ENCODE measurements at regions not wholly inside any gene's neighbourhood (a gene's known extent, or its start where the extent isn't known, plus 50 kb on each side); places are given as distances from the start of the nearest gene placed in this dataset.

DNA sequence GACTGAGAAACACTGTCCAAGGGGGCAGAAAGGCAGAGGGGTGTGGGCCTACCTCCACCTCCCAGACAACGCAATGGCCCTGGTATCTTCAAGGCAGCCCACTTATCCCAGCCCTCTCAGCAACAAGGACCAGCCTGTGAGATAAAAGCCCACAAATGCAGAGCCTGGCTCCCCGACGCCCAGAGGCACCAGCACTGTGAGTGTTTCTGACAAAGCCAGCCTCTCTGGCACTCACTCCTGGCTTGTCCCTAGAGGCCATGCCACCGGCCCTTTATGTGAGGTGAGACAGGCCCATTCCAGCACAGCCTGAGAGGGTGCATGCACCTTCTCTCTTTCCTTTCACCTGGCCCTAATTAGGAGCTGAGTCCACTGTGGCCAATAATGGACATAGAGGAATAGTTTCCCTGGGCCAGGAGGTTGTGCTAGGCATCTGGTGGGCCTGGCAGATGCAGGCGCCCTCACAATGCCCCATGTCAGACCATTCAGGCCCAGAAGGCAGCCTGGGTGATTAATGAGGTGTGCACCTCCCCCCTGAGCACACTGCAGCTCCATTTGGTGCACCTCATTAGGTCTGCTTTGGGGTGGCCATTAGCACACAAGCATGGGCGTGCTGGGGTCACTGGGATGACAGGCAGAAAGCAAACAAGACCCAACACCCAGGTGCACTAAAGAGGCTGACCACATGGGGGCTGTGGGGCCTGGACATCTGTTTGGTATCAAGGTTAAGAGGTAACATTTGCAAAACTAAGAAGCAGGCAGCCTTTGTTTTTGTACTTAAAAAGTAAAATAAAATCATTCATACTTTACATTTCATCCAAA, 176.0 kb downstream of the MED10 start:
- peaks cover 7% of the 10 kb centered on the region for H3K36me3 Mint-ChIP-seq
- CTCF ChIA-PET = interaction anchor here (1.0 to 1.2 kb wide), 3 partner anchors 18 to 44 kb away, joined by 3 read pairs; no protein-coding TSS in a partner anchor
- no peak overlapping the region for H3K27ac Mint-ChIP-seq
- ATAC-seq = peak; percentile 92; the same call in 1 of the 2 replicates
- POLR2A ChIA-PET = interaction anchor here (1.0 kb wide), 1 partner anchor 23 kb away, joined by 3 read pairs; no protein-coding TSS in a partner anchor
- peaks cover 27% of the 10 kb centered on the region for H3K9me3 Mint-ChIP-seq
- TF ChIP-seq, protein P1, sequence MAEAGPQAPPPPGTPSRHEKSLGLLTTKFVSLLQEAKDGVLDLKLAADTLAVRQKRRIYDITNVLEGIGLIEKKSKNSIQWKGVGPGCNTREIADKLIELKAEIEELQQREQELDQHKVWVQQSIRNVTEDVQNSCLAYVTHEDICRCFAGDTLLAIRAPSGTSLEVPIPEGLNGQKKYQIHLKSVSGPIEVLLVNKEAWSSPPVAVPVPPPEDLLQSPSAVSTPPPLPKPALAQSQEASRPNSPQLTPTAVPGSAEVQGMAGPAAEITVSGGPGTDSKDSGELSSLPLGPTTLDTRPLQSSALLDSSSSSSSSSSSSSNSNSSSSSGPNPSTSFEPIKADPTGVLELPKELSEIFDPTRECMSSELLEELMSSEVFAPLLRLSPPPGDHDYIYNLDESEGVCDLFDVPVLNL (CRISPR knock-in tag; IDR thresholded peaks at IDR 0.05; ENCODE audit: borderline replicate concordance, low read depth) = no peak
- TF ChIP-seq SOX15 (CRISPR knock-in tag; IDR thresholded peaks at IDR 0.05) (no peak), JAZF1 (CRISPR knock-in tag; IDR thresholded peaks at IDR 0.05) (no peak), NR3C1 (CRISPR knock-in tag; conservative IDR thresholded peaks at IDR 0.05; ENCODE audit: low read depth) (no peak), NFE2L1 (CRISPR knock-in tag; IDR thresholded peaks at IDR 0.05) (no peak), SMAD4 (CRISPR knock-in tag; IDR thresholded peaks at IDR 0.05) (no peak), SMAD3 (CRISPR knock-in tag; IDR thresholded peaks at IDR 0.05; ENCODE audit: borderline replicate concordance) (no peak)
- TF ChIP-seq, protein P2, sequence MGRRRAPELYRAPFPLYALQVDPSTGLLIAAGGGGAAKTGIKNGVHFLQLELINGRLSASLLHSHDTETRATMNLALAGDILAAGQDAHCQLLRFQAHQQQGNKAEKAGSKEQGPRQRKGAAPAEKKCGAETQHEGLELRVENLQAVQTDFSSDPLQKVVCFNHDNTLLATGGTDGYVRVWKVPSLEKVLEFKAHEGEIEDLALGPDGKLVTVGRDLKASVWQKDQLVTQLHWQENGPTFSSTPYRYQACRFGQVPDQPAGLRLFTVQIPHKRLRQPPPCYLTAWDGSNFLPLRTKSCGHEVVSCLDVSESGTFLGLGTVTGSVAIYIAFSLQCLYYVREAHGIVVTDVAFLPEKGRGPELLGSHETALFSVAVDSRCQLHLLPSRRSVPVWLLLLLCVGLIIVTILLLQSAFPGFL (CRISPR knock-in tag; IDR thresholded peaks at IDR 0.05; ENCODE audit: borderline replicate concordance) = no peak
- TF ChIP-seq, protein P3, sequence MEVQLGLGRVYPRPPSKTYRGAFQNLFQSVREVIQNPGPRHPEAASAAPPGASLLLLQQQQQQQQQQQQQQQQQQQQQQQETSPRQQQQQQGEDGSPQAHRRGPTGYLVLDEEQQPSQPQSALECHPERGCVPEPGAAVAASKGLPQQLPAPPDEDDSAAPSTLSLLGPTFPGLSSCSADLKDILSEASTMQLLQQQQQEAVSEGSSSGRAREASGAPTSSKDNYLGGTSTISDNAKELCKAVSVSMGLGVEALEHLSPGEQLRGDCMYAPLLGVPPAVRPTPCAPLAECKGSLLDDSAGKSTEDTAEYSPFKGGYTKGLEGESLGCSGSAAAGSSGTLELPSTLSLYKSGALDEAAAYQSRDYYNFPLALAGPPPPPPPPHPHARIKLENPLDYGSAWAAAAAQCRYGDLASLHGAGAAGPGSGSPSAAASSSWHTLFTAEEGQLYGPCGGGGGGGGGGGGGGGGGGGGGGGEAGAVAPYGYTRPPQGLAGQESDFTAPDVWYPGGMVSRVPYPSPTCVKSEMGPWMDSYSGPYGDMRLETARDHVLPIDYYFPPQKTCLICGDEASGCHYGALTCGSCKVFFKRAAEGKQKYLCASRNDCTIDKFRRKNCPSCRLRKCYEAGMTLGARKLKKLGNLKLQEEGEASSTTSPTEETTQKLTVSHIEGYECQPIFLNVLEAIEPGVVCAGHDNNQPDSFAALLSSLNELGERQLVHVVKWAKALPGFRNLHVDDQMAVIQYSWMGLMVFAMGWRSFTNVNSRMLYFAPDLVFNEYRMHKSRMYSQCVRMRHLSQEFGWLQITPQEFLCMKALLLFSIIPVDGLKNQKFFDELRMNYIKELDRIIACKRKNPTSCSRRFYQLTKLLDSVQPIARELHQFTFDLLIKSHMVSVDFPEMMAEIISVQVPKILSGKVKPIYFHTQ (CRISPR knock-in tag; IDR thresholded peaks at IDR 0.05) = no peak
- TF ChIP-seq, protein P4, sequence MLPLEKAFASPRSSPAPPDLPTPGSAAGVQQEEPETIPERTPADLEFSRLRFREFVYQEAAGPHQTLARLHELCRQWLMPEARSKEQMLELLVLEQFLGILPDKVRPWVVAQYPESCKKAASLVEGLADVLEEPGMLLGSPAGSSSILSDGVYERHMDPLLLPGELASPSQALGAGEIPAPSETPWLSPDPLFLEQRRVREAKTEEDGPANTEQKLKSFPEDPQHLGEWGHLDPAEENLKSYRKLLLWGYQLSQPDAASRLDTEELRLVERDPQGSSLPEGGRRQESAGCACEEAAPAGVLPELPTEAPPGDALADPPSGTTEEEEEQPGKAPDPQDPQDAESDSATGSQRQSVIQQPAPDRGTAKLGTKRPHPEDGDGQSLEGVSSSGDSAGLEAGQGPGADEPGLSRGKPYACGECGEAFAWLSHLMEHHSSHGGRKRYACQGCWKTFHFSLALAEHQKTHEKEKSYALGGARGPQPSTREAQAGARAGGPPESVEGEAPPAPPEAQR (CRISPR knock-in tag; IDR thresholded peaks at IDR 0.05) = no peak
- H3K4me3 Mint-ChIP-seq = no peak overlapping the region
- peaks cover 4% of the 10 kb centered on the region for H3K27me3 Mint-ChIP-seq (ENCODE audit: low read depth)
- DNase-seq (ENCODE audit: low spot score) = peak; percentile 66
- H3K4me1 Mint-ChIP-seq = peaks cover 18% of the 10 kb centered on the region

DNA sequence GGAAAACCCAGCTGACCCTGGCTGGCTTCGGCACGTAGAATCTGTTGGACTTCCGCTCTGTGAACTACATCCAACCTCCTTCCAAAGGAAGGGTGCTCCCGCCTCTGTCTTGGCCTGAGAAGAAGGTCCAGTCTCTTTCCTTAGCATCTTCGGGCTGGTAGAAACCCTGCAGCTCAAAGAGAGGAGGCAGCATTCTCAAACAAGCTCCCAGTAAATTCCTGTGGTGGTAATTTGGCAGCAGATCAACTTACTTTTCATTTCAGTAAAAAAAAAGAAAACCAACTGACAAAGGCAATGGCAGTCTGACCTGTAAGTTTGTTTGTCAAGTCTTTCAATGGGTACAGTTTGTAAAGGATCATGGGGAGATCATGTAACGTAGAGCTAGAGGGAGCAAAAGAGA, 176.7 kb downstream of the MED10 start:
- no peak for DNase-seq (ENCODE audit: low spot score)
- CTCF ChIA-PET = interaction anchor here (1.2 kb wide), 1 partner anchor 19 kb away, joined by 3 read pairs; no protein-coding TSS in a partner anchor
- H3K4me3 Mint-ChIP-seq = no peak overlapping the region
- no peak for ATAC-seq
- peaks cover 7% of the 10 kb centered on the region for H3K36me3 Mint-ChIP-seq
- POLR2A ChIA-PET = no interaction called here
- no peak overlapping the region for H3K27ac Mint-ChIP-seq
- peaks cover 5% of the 10 kb centered on the region for H3K27me3 Mint-ChIP-seq (ENCODE audit: low read depth)
- H3K9me3 Mint-ChIP-seq = peaks cover 32% of the 10 kb centered on the region
- peaks cover 18% of the 10 kb centered on the region for H3K4me1 Mint-ChIP-seq
- TF ChIP-seq, protein P5, sequence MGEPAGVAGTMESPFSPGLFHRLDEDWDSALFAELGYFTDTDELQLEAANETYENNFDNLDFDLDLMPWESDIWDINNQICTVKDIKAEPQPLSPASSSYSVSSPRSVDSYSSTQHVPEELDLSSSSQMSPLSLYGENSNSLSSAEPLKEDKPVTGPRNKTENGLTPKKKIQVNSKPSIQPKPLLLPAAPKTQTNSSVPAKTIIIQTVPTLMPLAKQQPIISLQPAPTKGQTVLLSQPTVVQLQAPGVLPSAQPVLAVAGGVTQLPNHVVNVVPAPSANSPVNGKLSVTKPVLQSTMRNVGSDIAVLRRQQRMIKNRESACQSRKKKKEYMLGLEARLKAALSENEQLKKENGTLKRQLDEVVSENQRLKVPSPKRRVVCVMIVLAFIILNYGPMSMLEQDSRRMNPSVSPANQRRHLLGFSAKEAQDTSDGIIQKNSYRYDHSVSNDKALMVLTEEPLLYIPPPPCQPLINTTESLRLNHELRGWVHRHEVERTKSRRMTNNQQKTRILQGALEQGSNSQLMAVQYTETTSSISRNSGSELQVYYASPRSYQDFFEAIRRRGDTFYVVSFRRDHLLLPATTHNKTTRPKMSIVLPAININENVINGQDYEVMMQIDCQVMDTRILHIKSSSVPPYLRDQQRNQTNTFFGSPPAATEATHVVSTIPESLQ (CRISPR knock-in tag; IDR thresholded peaks at IDR 0.05) = no peak
- TF ChIP-seq, protein P6, sequence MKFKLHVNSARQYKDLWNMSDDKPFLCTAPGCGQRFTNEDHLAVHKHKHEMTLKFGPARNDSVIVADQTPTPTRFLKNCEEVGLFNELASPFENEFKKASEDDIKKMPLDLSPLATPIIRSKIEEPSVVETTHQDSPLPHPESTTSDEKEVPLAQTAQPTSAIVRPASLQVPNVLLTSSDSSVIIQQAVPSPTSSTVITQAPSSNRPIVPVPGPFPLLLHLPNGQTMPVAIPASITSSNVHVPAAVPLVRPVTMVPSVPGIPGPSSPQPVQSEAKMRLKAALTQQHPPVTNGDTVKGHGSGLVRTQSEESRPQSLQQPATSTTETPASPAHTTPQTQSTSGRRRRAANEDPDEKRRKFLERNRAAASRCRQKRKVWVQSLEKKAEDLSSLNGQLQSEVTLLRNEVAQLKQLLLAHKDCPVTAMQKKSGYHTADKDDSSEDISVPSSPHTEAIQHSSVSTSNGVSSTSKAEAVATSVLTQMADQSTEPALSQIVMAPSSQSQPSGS (CRISPR knock-in tag; IDR thresholded peaks at IDR 0.05; ENCODE audit: borderline replicate concordance, low read depth) = no peak
- no peak for TF ChIP-seq ESRRA (CRISPR knock-in tag; IDR thresholded peaks at IDR 0.05; ENCODE audit: borderline replicate concordance)
- TF ChIP-seq, protein P7, sequence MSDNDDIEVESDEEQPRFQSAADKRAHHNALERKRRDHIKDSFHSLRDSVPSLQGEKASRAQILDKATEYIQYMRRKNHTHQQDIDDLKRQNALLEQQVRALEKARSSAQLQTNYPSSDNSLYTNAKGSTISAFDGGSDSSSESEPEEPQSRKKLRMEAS (CRISPR knock-in tag; IDR thresholded peaks at IDR 0.05) = no peak
- TF ChIP-seq SP1 (CRISPR knock-in tag; conservative IDR thresholded peaks at IDR 0.05) = no peak
- no peak for TF ChIP-seq GRHL2 (CRISPR knock-in tag; IDR thresholded peaks at IDR 0.05; ENCODE audit: insufficient replicate concordance, severe bottlenecking)
- no peak for TF ChIP-seq ETV6 (CRISPR knock-in tag; IDR thresholded peaks at IDR 0.05)
- TF ChIP-seq, protein P1 (CRISPR knock-in tag; IDR thresholded peaks at IDR 0.05; ENCODE audit: borderline replicate concordance, low read depth) = no peak
- TF ChIP-seq, protein P8, sequence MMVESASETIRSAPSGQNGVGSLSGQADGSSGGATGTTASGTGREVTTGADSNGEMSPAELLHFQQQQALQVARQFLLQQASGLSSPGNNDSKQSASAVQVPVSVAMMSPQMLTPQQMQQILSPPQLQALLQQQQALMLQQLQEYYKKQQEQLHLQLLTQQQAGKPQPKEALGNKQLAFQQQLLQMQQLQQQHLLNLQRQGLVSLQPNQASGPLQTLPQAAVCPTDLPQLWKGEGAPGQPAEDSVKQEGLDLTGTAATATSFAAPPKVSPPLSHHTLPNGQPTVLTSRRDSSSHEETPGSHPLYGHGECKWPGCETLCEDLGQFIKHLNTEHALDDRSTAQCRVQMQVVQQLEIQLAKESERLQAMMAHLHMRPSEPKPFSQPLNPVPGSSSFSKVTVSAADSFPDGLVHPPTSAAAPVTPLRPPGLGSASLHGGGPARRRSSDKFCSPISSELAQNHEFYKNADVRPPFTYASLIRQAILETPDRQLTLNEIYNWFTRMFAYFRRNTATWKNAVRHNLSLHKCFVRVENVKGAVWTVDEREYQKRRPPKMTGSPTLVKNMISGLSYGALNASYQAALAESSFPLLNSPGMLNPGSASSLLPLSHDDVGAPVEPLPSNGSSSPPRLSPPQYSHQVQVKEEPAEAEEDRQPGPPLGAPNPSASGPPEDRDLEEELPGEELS (CRISPR knock-in tag; IDR thresholded peaks at IDR 0.05) = no peak
